ENCODE measurements at regions not wholly inside any gene's neighbourhood (a gene's known extent, or its start where the extent isn't known, plus 50 kb on each side); places are given as distances from the start of the nearest gene placed in this dataset.

- Histone ChIP-seq H3K9ac (ENCODE audit: low read length) (no peak overlapping the region), H2AFZ (ENCODE audit: low read depth, low read length, severe bottlenecking) (no peak overlapping the region), H3K27ac (ENCODE audit: low read depth, low read length) (no peak overlapping the region), H4K20me1 (ENCODE audit: low read depth, low read length) (no peaks in the 10 kb centered on the region), H3K9me2 (replicated peaks; ENCODE audit: insufficient read depth, low read length) (no peaks in the 10 kb centered on the region), H3K4me2 (ENCODE audit: low read depth, low read length, poor library complexity, severe bottlenecking) (no peak overlapping the region), H3K4me3 (ENCODE audit: insufficient read depth, low read length, poor library complexity, severe bottlenecking) (no peak overlapping the region), H3K36me3 (ENCODE audit: low read length) (no peaks in the 10 kb centered on the region), H3K79me2 (ENCODE audit: insufficient read depth, low read length) (no peaks in the 10 kb centered on the region), H3K27me3 (ENCODE audit: low read length) (no peaks in the 10 kb centered on the region), H3K9me3 (ENCODE audit: insufficient read depth, low read length) (no peaks in the 10 kb centered on the region), H3F3A (ENCODE audit: insufficient read depth) (no peaks in the 10 kb centered on the region)
- TF ChIP-seq EZH2phosphoT487 (conservative IDR thresholded peaks at IDR 0.05; ENCODE audit: low read length) (no peak), CTCF (IDR thresholded peaks at IDR 0.05; ENCODE audit: insufficient read depth, low read length, poor library complexity, severe bottlenecking) (no peak)
Measured at GRCh38 chr6:56841381-56841749, 113.5 kb upstream of the BEND6 start.

GRCh38 chr6:56840467-56841380 lies 114.2 kb upstream of the BEND6 start:
- no peaks in the 10 kb centered on the region for H3K9me2 ChIP-seq (replicated peaks; ENCODE audit: insufficient read depth, low read length)
- H3K4me3 ChIP-seq (ENCODE audit: insufficient read depth, low read length, poor library complexity, severe bottlenecking), result no peak overlapping the region
- H3K36me3 ChIP-seq (ENCODE audit: low read length), result no peaks in the 10 kb centered on the region
- no peak overlapping the region for H2AFZ ChIP-seq (ENCODE audit: low read depth, low read length, severe bottlenecking)
- H3K9ac ChIP-seq (ENCODE audit: low read length), result no peak overlapping the region
- H3K4me2 ChIP-seq (ENCODE audit: low read depth, low read length, poor library complexity, severe bottlenecking), result no peak overlapping the region
- TF ChIP-seq CTCF (IDR thresholded peaks at IDR 0.05; ENCODE audit: insufficient read depth, low read length, poor library complexity, severe bottlenecking) (no peak), EZH2phosphoT487 (conservative IDR thresholded peaks at IDR 0.05; ENCODE audit: low read length) (no peak; the same call in 1 of the 2 replicates)
- H4K20me1 ChIP-seq (ENCODE audit: low read depth, low read length), result no peaks in the 10 kb centered on the region
- no peaks in the 10 kb centered on the region for H3F3A ChIP-seq (ENCODE audit: insufficient read depth)
- no peaks in the 10 kb centered on the region for H3K27me3 ChIP-seq (ENCODE audit: low read length)
- no peaks in the 10 kb centered on the region for H3K79me2 ChIP-seq (ENCODE audit: insufficient read depth, low read length)
- no peak overlapping the region for H3K27ac ChIP-seq (ENCODE audit: low read depth, low read length)
- no peaks in the 10 kb centered on the region for H3K9me3 ChIP-seq (ENCODE audit: insufficient read depth, low read length)

- Histone ChIP-seq H3K9me3 (ENCODE audit: insufficient read depth, low read length) (no peaks in the 10 kb centered on the region), H3K79me2 (ENCODE audit: insufficient read depth, low read length) (no peaks in the 10 kb centered on the region), H3K27me3 (ENCODE audit: low read length) (no peaks in the 10 kb centered on the region), H4K20me1 (ENCODE audit: low read depth, low read length) (no peaks in the 10 kb centered on the region), H3K4me2 (ENCODE audit: low read depth, low read length, poor library complexity, severe bottlenecking) (no peak overlapping the region), H3K9ac (ENCODE audit: low read length) (no peak overlapping the region), H3K9me2 (replicated peaks; ENCODE audit: insufficient read depth, low read length) (no peaks in the 10 kb centered on the region), H2AFZ (ENCODE audit: low read depth, low read length, severe bottlenecking) (no peak overlapping the region), H3F3A (ENCODE audit: insufficient read depth) (no peaks in the 10 kb centered on the region), H3K27ac (ENCODE audit: low read depth, low read length) (no peak overlapping the region), H3K4me3 (ENCODE audit: insufficient read depth, low read length, poor library complexity, severe bottlenecking) (no peak overlapping the region), H3K36me3 (ENCODE audit: low read length) (no peaks in the 10 kb centered on the region)
- TF ChIP-seq EZH2phosphoT487 (conservative IDR thresholded peaks at IDR 0.05; ENCODE audit: low read length) (no peak), CTCF (IDR thresholded peaks at IDR 0.05; ENCODE audit: insufficient read depth, low read length, poor library complexity, severe bottlenecking) (no peak)
Measured at GRCh38 chr6:56839533-56840183, 115.2 kb upstream of the BEND6 start.
